Stimulated activated CD8-positive, alpha-beta memory T cell treated with anti-CD3 and anti-CD28 coated beads, Interleukin-12 subunit alpha, Interleukin-12 subunit beta, amount 100 ng/mL, for 1 hour (primary cell): ENCODE measurements at regions not wholly inside any gene's neighbourhood (a gene's known extent, or its start where the extent isn't known, plus 50 kb on each side); places are given as distances from the start of the nearest gene placed in this dataset.
A peak's percentile ranks its signal among the peaks of the same experiment; 100 is the strongest.

Source experiments
- DNase-seq: peaks from one replicate; pipeline ENCODE4 v3.0.0-alpha.2; 2020; ENCODE audit warnings: low read depth

GRCh38 chr14:104387022-104388010 is 192.2 kb upstream of the C14orf180 start:
- DNase-seq: no peak

- no peak for DNase-seq
Observed at GRCh38 chr14:104388011-104388521, 191.5 kb upstream of the C14orf180 start.

DNA sequence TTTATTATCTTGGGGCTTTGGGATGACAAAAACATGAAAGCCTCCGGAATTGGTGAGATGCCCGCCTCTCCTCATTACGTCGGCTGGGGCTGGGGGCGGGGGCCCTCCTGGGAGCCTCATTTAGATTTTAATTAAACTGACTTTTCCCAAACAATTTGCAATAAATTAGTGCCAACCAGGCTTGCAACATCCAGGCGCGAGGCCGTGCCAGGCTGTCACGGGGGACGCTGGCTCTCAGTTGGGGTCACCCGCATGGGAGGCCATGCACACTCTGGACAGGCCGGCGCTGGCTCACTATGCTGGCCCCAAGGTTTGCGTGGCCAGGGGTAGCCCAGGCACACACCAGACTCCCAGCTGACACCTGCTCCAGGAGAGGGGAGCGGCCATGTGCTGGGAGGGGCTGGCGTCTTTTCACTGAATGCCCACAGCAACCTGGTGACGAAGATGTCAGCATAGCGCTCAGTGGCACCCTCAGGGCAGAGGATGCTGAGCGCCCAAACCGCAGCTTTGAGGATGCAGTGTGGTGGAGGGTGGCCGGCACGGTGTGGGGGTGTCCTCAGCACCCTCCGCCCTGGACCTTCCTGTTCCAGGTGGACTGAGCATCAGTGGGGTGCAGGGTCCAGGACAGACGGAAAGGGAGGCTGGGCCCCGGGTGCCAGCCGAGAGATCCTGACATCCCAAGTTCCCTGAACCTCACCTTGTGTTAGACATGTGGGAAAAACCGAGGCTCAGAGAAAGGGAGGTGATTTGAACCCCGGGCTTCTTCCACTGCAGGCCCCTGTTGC is 190.8 kb upstream of the C14orf180 start:
- DNase-seq: no peak

DNA sequence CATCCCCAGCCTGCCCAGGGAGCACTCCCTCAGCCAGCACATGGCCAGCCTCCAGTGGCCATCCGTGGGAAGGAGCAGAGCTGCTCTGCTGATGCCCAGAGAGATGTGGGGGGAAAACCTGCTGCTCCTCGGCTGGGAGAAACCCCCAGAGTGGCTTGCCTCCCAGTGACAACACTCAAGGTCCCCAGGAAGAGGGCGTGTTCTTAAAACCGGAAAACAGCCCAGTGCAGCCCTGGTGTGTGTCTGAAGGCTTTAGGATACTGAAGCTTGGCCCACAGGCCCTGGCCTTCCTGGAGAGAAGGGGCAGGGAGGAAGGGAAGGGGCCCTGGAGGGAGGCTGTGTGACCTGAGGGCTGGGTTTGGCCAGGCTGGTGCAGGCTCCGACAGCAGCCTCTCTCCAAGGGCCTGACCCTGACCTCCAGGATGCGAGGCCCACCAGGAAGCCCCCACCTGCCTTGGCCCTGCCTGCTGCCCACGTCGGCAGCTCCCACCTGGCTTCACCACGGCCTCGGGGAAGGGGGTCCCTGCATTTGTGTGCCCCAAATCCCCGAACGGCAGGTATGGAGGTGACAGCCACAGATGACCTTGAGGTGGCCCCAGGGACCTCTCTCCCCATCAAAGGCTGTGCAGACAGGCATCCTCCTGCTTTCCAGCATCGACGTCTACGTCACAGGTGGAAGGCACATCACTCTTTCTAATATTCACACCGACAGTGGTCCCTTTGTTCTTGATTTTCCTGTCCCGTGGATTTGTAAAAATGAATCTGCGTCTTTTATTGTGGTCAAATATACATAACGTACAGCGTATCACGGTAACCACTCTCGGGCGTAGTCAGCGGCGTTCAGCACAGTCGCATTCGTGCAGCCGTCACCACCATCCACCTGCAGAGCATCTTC is 190.0 kb upstream of the C14orf180 start:
- DNase-seq: no peak

- DNase-seq: no peak
Observed at GRCh38 chr14:104390221-104390931, 189.2 kb upstream of the C14orf180 start.

GRCh38 chr14:104390941-104391901 is 188.3 kb upstream of the C14orf180 start:
- no peak for DNase-seq

DNA sequence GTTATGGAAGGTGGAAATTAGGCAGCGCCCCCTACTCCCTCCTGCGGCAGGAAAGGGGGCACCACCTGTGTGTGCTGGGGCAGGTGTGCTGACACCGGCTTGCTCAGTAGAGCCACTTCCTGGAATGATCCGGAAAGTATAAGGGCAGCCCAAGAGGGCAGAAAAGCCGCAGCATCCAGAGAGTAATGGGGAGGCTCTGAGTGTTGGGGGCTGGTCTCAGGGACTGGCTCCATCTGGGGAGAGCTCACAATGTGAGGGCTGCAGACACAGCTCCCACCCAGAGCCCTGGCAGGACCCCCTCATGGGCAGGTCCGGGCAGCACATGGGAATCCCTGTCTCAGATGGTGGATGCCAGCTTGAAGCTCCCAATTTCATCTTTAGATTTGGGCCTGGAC is 187.6 kb upstream of the C14orf180 start:
- no peak for DNase-seq

- no peak for DNase-seq
Observed at GRCh38 chr14:104392396-104393198, 187.0 kb upstream of the C14orf180 start.

DNA sequence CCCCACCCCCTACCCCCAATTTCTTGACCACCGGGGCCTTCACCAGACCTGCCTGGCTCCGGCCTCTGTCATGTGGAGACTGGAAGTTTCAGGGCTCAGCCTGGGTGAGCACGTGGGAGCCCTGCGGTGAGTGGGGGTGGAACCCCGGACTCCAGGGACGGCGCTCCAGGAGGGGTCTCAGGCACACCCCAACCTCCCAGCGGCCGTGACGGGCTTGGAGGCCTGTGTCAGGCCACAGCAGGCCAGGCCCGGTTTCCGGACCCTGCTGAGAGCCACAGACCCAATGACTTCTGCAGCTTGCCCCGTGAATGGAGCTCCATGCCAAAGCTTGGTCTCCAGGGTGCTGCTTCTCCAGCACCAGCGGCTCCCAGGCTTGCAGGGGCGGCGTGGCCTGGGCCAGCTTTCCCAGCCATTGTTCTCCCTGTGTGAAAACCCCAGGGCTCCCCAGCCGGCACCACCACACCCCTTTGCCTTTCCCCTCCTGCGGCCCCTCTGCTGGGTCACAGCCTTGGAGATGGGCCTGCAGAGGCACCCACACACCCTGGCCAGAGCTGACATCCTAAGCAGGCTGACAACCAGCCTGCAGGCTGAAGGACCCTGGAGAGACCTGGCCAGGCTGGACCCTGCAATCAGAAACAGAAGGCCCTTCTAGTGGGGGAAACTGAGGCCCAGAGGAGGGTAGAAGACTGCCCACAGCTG is 186.2 kb upstream of the C14orf180 start:
- DNase-seq: no peak

- peak; percentile 51 for DNase-seq
Observed at GRCh38 chr14:104393898-104394381, 185.6 kb upstream of the C14orf180 start.

- no peak for DNase-seq
Observed at GRCh38 chr14:104394409-104394851, 185.1 kb upstream of the C14orf180 start.

- DNase-seq: no peak
Observed at GRCh38 chr14:104395276-104395675, 184.3 kb upstream of the C14orf180 start.

DNA sequence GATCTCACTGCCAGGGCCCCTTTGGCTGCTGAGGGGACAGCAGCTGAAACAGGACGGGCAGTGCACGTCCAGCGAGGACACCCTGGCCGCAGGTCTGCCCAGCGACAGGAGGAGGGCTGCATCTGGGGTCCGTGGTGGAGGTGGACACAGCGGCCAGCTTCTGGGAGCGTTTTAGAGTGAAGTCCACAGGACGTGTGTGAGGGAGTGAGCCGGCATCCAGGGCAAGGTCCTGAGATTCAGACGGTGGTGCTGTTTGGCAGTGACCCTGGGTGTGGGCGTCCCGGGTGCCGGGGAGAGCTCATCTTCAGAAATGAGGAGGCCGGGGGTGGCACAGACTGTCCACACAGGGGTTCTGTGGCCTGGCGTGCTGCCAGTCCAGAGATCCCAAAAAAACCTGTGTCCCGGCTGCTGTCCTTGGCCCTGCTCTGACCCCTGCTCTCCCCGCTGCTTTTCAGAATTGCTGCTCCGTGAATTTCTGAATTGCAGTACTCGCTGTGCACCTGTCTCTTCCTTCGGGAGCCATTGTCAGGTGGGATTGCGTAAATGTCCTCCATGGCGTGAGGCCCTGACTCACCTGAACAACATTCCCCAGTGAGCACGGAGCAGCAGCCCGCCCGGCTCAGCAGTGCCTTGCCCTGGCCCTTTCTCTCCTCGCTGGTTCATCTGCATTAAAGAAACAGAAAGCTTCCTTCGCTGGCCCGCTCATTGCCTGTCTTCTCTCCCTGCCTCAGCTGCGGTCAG is 183.5 kb upstream of the C14orf180 start:
- no peak for DNase-seq

GRCh38 chr14:104396682-104397470 is 182.7 kb upstream of the C14orf180 start:
- DNase-seq: no peak

- no peak for DNase-seq
Observed at GRCh38 chr14:104397956-104398355, 181.6 kb upstream of the C14orf180 start.

DNA sequence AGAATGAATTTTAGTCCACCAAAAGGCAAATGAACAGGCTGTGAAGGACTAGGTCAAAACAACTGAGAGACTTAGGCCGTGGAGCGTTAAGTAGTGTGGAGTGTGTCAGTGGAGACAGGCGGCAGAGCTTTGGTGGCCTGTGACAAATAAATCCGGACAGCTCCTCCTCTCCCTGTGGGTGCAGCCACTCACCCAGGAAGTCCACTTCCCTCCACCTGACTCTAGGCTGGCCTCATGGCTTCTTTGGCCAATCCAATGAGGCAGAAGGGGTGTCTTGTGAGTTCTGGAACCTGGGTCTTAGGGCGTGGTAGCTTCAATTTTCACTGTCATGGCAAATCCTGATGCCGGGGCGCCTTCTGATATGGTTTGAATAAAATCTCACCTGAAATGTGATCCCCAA is 180.9 kb upstream of the C14orf180 start:
- no peak for DNase-seq
